ENCODE measurements at regions not wholly inside any gene's neighbourhood (a gene's known extent, or its start where the extent isn't known, plus 50 kb on each side); places are given as distances from the start of the nearest gene placed in this dataset.

- TF ChIP-seq CTCF (conservative IDR thresholded peaks at IDR 0.05; ENCODE audit: low read length), result no peak
- no peak overlapping the region for H3K4me3 ChIP-seq (ENCODE audit: low read length)
- DNase-seq (ENCODE audit: low read depth), result no peak
Observed at GRCh38 chr21:22552390-22552789, 1554.2 kb downstream of the NCAM2 start.

GRCh38 chr21:22554690-22555316, 1556.6 kb downstream of the NCAM2 start:
- no peak for TF ChIP-seq CTCF (conservative IDR thresholded peaks at IDR 0.05; ENCODE audit: low read length)
- DNase-seq (ENCODE audit: low read depth), result no peak
- no peak overlapping the region for H3K4me3 ChIP-seq (ENCODE audit: low read length)

GRCh38 chr21:22556829-22557228, 1558.6 kb downstream of the NCAM2 start:
- no peak for TF ChIP-seq CTCF (conservative IDR thresholded peaks at IDR 0.05; ENCODE audit: low read length)
- H3K4me3 ChIP-seq (ENCODE audit: low read length), result no peak overlapping the region
- DNase-seq (ENCODE audit: low read depth), result no peak

- TF ChIP-seq CTCF (conservative IDR thresholded peaks at IDR 0.05; ENCODE audit: low read length), result no peak
- no peak for DNase-seq (ENCODE audit: low read depth)
- no peak overlapping the region for H3K4me3 ChIP-seq (ENCODE audit: low read length)
Observed at GRCh38 chr21:22561946-22562345, 1563.7 kb downstream of the NCAM2 start.

GRCh38 chr21:22573834-22574233, 1575.6 kb downstream of the NCAM2 start:
- DNase-seq (ENCODE audit: low read depth), result no peak
- H3K4me3 ChIP-seq (ENCODE audit: low read length), result no peak overlapping the region
- TF ChIP-seq CTCF (conservative IDR thresholded peaks at IDR 0.05; ENCODE audit: low read length), result no peak

- no peak for TF ChIP-seq CTCF (conservative IDR thresholded peaks at IDR 0.05; ENCODE audit: low read length)
- DNase-seq (ENCODE audit: low read depth), result no peak
- no peak overlapping the region for H3K4me3 ChIP-seq (ENCODE audit: low read length)
Observed at GRCh38 chr21:22575165-22575584, 1577.0 kb downstream of the NCAM2 start.

GRCh38 chr21:22579741-22580140, 1581.5 kb downstream of the NCAM2 start:
- no peak for DNase-seq (ENCODE audit: low read depth)
- H3K4me3 ChIP-seq (ENCODE audit: low read length), result no peak overlapping the region
- TF ChIP-seq CTCF (conservative IDR thresholded peaks at IDR 0.05; ENCODE audit: low read length), result no peak

All from AG10803 (cell line).